Dermis microvascular lymphatic vessel endothelial cell (primary cell): ENCODE measurements at regions not wholly inside any gene's neighbourhood (a gene's known extent, or its start where the extent isn't known, plus 50 kb on each side); places are given as distances from the start of the nearest gene placed in this dataset.
A peak's percentile ranks its signal among the peaks of the same experiment; 100 is the strongest.

ENCODE experiments used
- DNase-seq, 2 donors: peaks; one replicate each; pipeline versions ENCODE4 v3.0.0 to v3.0.0-alpha.2; 2010; ENCODE audit warnings: low read depth in 2 of 2

- DNase-seq, result no peak
These were observed 219.0 kb upstream of the ZMIZ1 start for GRCh38 chr10:78849731-78850130.

DNA sequence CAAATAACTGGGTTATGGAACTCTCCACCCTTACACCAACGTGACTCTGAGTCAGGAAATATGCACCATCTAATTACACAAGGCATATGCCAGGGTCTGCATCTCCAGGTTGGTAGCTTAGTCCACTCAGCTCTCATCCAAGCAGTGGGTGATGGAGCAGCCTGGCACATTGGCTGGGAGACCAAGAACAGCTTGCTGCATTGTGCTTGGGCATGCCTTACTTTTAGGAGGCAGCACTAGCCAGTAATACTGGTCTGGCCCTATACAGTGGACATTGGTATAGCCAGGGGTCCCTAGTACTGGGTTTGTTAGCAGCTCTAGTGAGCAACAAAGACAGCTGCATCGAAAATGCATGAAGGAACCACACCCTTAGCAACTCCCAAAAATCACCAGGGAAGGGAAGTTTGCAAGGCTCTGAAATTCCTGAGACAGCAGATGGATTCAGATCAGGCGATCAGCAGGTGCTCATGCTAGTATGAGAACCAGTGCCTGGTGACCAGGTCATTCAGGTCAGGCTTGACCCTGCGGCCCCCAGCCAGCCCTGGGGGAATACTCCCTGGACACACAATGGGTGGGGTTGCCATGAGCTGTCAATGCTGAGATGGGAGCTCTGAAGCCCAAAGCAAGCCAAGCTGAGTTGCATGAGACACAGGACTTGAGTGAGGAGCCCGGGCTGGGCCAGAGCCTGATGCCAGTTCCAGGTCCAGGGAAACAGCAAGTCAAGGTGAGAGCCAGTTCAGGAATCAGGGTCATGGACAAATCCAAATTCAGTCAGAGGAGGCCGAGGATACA, 217.9 kb upstream of the ZMIZ1 start:
- no peak for DNase-seq

- DNase-seq, result no peak
These were observed 217.1 kb upstream of the ZMIZ1 start for GRCh38 chr10:78851647-78852046.

DNA sequence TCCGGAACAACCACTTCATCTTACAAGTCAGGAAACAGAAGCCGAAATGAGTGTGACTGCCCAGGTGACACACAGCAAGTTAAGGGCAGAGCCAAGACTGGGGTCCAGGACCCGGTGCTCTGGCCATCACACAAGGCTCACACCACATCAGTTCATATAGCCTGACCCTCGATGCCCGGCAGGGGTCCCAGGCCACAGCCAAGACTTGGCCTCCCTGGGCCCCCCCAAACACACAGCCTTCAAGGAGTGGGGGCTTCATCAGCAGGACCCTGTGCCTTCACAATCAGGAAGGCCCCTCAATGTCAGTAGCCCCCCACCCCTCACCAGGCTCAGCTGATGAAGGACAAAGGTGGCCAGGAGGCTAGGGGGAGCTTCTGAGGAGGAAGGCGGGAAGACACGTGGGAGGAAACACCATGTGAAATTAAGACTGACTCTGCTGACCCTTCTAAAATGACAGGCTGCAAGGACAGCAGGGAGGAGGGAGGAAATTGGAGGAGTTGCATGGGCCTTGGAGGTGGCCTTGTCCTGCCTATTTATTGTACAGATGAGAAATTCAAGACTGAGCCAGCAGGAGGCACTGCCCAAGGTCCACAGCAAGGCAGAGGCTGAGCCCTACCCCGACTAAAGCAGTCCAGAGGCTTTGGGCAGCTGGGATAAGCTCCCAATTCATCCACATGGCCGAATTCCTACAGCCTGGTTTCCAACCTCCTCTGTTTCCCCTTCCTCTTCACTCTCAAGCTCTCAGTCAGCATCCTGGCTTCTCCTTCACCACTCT, 216.1 kb upstream of the ZMIZ1 start:
- peak; percentile 9 to 35 for DNase-seq

DNA sequence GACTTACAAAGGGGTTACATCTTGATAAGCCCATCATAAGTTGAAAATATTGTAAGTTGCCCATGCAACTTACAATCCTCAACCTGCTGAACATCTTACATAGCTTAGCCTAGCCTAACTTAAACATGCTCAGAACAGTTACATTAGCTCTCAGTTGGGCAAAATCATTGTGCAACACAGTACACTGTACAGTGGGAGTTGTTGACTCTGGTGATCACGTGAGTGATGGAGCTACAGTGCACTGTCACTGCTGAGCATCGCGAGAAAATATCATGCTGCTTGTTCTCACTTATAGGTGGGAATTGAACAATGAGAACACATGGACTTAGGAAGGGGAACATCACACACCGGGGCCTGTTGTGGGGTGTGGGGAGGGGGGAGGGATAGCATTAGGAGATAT, 214.9 kb upstream of the ZMIZ1 start:
- no peak for DNase-seq

- no peak for DNase-seq
These were observed 212.3 kb upstream of the ZMIZ1 start for GRCh38 chr10:78856421-78856820.

DNA sequence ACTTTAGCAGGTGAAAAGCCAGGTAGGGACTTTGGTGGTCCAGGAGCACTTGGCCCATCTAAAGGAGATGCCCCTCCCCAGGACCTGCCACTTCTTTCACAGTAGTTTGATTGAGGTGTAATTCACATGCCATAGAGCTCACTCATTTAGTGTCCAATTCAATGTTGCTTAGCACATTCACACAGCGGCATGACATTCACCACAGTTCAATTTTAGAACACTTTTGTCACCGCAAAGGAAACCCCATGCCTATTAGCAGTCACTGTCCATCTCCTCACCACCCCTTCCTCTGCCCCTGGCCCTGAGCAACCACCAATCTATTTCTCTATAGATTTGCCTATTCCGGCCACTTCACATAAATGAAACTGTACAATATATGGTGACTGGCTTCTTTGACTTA, 211.6 kb upstream of the ZMIZ1 start:
- no peak for DNase-seq

DNA sequence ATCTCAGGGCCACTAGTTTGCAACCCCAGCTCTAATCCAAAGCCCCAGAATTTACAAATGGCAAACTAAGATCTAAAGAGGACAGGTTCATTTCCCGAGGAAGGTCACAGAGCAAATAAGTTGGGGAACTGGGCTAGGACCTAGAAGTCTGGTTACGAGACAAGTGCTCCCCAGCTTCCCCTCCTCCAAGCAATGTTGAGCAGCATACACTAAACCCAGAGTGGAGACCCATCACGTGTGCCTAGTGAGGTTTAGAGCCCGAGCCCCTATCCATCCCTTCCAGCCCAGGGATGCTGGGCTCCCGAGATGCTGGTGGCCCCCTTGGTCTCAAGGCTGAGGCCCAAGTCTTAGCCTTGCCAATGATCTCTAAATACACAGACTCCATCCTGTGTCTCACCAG, 209.5 kb upstream of the ZMIZ1 start:
- DNase-seq, result no peak

GRCh38 chr10:78859769-78860168, 209.0 kb upstream of the ZMIZ1 start:
- no peak for DNase-seq

- no peak for DNase-seq
These were observed 208.4 kb upstream of the ZMIZ1 start for GRCh38 chr10:78860260-78860914.

DNA sequence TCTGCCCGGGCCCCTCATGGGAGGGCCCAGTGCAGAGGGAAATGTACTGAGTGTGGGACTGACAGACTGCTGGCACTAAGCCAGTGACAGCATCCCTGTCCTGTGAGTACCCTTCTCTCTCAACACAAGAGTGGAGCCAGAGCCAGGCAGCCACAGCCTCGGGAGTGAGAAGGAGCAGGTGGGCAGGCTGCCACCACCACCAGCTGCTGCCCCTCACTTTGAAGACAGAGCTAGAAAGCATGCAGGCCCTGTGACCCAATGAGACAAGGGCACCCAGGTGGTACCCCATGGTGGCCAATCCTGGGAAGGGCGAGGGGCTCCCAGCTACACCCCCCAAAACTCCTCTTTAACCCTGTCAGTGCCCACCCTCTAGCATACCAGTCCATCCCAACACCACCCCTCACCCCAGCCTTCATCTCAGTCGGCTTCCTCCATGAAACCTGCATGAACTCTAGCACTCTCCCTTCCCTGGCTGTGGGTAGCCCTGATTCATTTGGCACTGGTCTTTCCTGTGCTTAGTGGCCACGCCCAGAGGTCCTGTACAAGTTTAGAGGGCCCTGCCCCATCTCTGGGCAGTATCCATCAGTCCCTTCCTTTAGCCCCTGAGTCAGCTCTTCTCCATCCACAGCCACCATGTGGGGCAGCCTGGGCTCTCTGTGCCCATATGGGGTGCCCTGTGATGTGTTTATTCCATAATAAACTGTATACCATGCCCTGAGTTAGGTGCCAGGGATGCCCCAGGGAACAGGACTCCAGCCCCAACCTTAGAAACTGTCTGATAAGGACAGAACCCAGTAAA, 207.0 kb upstream of the ZMIZ1 start:
- DNase-seq, result no peak

DNA sequence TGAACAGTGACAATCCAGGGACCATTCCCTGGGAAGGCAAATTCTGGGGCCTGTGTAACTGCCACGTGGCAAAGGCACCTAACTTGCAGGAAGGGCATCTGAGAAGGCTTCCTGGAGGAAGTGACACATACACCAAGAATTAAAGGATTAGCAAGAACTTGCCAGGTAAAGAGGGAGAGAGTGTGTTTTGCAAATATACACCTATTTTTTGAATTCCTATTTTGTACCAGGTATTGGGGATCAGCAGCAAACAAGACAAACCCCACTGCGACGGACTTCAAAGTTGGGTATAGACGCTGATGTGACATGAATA, 206.5 kb upstream of the ZMIZ1 start:
- DNase-seq, result peak in 1 of 2 donors; percentile 9

DNA sequence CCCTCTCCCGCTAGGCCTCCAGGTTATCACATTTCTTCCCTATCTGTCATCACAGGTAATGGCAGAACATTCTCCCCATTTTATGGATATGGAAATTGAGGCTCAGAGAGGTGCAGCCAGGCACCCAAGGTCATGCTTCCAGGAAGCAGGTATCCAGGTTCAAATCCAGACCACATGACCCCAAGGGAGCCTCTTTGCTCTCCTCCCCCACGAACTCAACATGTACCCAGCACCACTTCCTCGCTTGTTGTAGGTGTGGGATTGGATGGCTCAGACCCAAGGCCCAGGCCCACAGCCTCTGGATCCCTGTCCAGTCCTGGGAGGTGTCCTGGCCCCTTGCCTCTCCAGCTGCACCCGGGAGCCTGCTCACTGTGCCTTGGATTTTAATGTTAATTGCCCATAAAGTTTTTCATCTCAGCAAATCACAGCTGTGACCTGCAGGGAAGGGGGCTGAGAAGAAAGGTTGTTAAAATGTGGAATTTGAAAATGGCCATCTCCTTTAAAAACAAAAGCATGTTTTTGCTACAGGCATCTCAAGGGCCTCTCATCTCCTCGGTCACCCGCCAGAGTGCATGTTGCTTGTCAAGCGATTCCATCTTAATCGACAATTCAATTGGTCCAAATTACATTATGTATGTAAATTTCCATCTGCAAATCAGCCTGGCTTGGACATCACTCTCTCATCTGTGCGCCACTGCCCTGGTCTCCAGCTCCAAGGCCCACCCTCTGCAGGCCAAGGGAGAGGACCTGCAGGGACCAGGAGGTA, 205.4 kb upstream of the ZMIZ1 start:
- no peak for DNase-seq

DNA sequence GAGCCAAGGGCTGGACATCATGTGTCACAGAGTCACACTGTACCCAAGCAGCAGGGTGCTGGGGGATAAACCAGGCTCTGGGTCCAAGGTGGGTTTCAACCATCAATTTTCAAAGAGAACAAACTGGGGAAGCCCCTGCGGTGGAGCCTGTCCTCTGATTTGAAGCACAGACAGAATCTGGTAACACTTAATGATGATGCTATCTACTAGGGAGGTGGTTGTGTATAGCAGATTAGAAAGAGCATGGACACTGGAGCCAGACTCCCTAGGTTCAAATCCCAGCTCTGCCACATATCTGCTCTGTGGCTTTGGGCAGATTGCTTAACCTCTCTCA, 204.9 kb upstream of the ZMIZ1 start:
- no peak for DNase-seq

DNA sequence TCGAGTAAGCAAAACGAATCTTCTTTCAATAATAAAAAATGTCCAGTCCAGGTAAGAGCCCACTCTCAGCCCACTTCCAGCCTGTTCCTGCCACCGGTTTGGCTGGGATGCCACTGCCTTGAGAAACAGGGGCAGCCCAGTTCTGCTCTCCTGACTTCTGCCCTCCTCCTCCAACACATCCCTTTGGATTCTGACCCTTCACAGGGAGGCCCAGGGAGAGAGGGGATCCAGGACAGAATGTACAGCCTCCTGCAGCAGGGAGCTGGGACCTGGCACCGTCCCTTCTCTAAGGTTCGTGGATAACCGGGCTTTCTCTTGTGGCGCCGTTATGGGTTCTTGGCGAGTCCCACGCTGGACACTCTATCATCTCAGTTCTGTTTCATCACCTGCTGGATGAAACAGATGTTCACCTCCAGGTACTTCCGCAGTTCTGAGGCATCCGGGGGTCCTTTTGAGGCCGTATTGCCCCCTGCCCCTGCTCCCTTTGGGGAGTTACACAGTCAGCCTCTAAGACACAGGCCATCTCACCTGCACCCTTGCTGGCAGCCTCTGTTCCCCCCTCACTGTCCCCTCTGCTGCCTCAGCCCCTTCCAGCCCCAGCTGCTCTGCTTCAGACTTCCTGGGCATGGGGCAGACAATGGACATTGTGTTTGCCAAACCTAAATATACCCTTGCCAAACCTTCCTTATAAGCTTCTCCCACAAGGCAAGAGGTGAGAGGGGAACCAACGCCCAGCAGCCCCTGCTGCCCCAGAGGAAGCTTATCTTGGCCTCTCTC, 203.8 kb upstream of the ZMIZ1 start:
- DNase-seq, result no peak

GRCh38 chr10:78865538-78865875, 203.3 kb upstream of the ZMIZ1 start:
- no peak for DNase-seq

- DNase-seq, result no peak
These were observed 202.6 kb upstream of the ZMIZ1 start for GRCh38 chr10:78865931-78866717.

DNA sequence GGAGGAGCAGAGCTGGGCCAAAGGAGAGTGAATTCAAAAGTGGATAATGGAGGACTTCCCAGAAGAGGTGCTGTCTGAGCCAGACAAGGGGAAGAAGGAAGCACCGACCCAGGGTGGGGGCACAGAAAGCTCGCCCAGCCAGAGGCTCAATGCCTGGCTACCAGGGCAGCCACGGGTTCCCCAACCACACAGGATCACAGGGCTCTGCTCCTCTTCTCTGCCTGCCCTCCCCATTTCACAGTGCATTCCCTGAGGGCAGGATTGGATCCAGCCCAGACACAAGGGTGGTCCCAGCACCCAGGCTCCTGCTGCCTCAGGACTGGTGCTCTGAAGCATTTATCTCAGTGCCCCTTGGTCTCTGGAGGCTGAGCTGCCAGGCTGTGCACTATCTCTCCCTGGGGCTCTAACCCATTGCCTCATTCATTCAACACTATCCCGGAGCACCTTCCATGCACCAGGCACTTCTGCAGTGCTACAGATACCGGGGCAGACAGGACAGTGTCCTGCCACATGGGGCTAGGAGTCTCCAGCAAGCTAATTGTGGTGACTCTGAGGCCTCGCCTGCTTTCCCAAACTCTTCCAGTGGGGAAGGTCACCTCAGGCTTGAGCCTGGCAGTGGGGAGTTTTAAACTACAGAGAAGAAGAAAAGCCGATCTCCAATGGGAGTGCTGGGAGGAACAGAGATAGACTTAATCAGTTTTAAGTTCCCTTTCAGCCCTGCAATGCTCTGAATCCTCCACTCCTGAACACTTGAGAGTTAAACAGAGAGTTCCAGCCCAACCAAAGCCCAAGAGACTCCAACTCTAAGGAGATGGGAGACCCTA, 201.8 kb upstream of the ZMIZ1 start:
- DNase-seq, result no peak

- DNase-seq, result no peak
These were observed 201.2 kb upstream of the ZMIZ1 start for GRCh38 chr10:78867555-78867939.
